ENCODE measurements at regions not wholly inside any gene's neighbourhood (a gene's known extent, or its start where the extent isn't known, plus 50 kb on each side); places are given as distances from the start of the nearest gene placed in this dataset.

DNA sequence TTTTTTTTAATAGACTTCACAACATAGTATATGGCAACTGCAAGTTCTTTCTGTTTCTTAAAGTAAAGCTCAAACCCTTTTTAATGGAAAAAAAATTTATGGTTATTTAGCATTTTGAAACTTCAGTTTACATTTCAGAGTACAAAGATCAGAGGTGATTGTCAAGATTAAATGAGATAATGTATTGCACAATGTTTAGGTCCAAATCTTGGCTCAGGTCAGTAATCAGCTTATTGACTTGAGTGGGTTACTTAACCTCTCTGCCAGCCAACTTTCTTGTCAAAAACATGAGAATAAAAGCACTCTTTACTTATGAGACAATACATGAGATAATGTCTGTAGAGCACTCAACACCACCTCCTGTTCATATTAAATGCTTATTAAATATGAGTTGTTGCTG is 345.1 kb upstream of the PTPRD start:
- no peak for TF ChIP-seq EZH2phosphoT487 (IDR thresholded peaks at IDR 0.05; ENCODE audit: low read length)
- no peak for TF ChIP-seq CTCF (IDR thresholded peaks at IDR 0.05; ENCODE audit: low read length)

Data from MM.1S (cell line).